Heart left ventricle (tissue), 16 donors: ENCODE measurements at regions not wholly inside any gene's neighbourhood (a gene's known extent, or its start where the extent isn't known, plus 50 kb on each side); places are given as distances from the start of the nearest gene placed in this dataset.

ENCODE experiments used
- ATAC-seq, 4 donors: fragments of 200-7000 bp; cut with Tn5 transposase; one replicate each; pipeline ENCODE4 v1.9.1; 2020 to 2022; ENCODE audit warnings: moderate library complexity in 4 of 4, mild to moderate bottlenecking in 3 of 4, moderate number of reproducible peaks in 1 of 4
- DNase-seq, 5 donors: peaks; one replicate each; pipeline ENCODE4 v3.0.0-alpha.2; 2020
- H3K27ac ChIP-seq, 12 donors: fragments of 200-600 bp; sonication (generic) in 4 of 12; one replicate each; pipeline versions ENCODE4 v1.5.0 to v1.8.0; 2016 to 2022; ENCODE audit warnings: mild to moderate bottlenecking in 2 of 12
- H3K27me3 ChIP-seq, 9 donors: fragments of 200-600 bp; sonication (generic) in 2 of 9; one replicate each; pipeline versions ENCODE4 v1.5.1 to v1.8.0; 2016 to 2022; ENCODE audit warnings: mild to moderate bottlenecking in 3 of 9
- H3K36me3 ChIP-seq, 9 donors: fragments of 200-600 bp; sonication (generic) in 2 of 9; one replicate each; pipeline versions ENCODE4 v1.5.0 to v1.8.0; 2018 to 2022; ENCODE audit warnings: mild to moderate bottlenecking in 2 of 9
- H3K4me1 ChIP-seq, 12 donors: fragments of 200-600 bp; sonication (generic) in 4 of 12; one replicate each; pipeline versions ENCODE4 v1.5.0 to v1.8.0; 2016 to 2022; ENCODE audit warnings: mild to moderate bottlenecking in 3 of 12
- H3K4me3 ChIP-seq, 12 donors: fragments of 200-600 bp; sonication (generic) in 4 of 12; one replicate each; pipeline versions ENCODE4 v1.5.0 to v1.8.0; 2017 to 2022; ENCODE audit warnings: mild to moderate bottlenecking in 9 of 12, moderate library complexity in 4 of 12
- H3K9me3 ChIP-seq, 12 donors: fragments of 200-600 bp; sonication (generic) in 4 of 12; one replicate each; pipeline versions ENCODE4 v1.5.0 to v1.8.0; 2016 to 2022; ENCODE audit warnings: mild to moderate bottlenecking in 1 of 12
- POLR2A ChIP-seq, 2 donors: fragments of 450-650 bp; IDR thresholded peaks; one replicate each; pipeline ENCODE4 v1.6.1; 2017; ENCODE audit warnings: antibody characterized with exemption in 2 of 2, mild to moderate bottlenecking in 2 of 2, moderate library complexity in 2 of 2
- WGBS, 4 donors: extraction: QIAGEN DNeasy Blood & Tissue Kit in 2 of 4; methylation state at CpG; one replicate each; pipeline versions ENCODE4 v1.1.5 to v1.1.7; 2013 to 2018; 5-methylcytosine and 5-hydroxymethylcytosine counted together
- intact Hi-C, 10 donors: fragments of 100-400 bp; cut with DNase I; formaldehyde crosslinking; loops; one replicate each; pipeline versions ENCODE4 v1.11.1 to v1.14.2; 2022
- TF ChIP-seq, protein P1 (sequence below), 12 donors: fragments of 200-600 bp; sonication (generic) in 4 of 12; IDR thresholded peaks; one replicate each; pipeline versions ENCODE4 v1.5.0 to v1.8.0; 2018 to 2022; ENCODE audit warnings: antibody characterized with exemption in 12 of 12, mild to moderate bottlenecking in 5 of 12
- donor health status: ischemic (EF 13 %, LVEDD 7.1; RV severe dilation, severe dysfunction).
- donor health status: healthy with polysubstance abuse.
- donor health status: DM: no; HTN: yes; CAD: no.
- donor health status: DM: no; HTN: no; CAD: no.
- donor health status: ischemic (EF 25% LVEDD 6.9; RV normal size, moderate dysfunction).
- donor health status: ischemic (EF 25% LVEDD 5.7; RV mildly dilated, moderate dysfunction).
- donor health status: healthy.
- donor health status: DM: yes; HTN: yes; CAD: no.
- donor health status: ischemic (EF 35%, LVEDD 5.7; RV mildly dilated, moderate dysfunction).
- donor health status: nonischemic (EF 11% LVEDD 7.7; RV severe dilation, severe dysfunction).
- donor health status: DM: yes; HTN: yes; CAD: no.
- donor health status: PGD.
- donor health status: ischemic (EF 29% LVEDD 5.4; RV normal size, mild dysfunction).
- donor health status: nonischemic (EF 23%, LVEDD 6.1; RV moderate dilation, normal function).

DNA sequence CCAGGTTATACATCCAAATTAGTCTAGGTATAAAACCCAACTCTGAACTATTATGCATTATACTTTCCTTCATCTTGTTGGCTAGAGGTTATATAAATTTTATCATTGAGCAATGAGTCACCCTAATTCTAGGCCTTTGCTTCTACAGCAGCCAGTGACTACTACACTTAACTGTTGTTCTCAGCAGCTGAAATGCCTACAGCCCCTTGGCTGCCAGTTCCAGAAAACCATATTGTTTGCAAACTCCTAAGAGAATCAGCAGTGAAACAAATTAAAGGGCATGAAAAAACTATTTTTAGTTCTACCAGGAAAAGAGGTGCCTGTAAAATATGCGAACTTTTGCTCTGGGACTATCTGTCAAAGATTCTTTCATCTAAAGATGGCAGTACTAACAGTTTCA, 292.8 kb downstream of the FRK start:
- no peaks in the 10 kb centered on the region for H3K4me1 ChIP-seq
- intact Hi-C loops: no loop called here
- TF ChIP-seq POLR2A (IDR thresholded peaks at IDR 0.05): no peak
- TF ChIP-seq, protein P1, sequence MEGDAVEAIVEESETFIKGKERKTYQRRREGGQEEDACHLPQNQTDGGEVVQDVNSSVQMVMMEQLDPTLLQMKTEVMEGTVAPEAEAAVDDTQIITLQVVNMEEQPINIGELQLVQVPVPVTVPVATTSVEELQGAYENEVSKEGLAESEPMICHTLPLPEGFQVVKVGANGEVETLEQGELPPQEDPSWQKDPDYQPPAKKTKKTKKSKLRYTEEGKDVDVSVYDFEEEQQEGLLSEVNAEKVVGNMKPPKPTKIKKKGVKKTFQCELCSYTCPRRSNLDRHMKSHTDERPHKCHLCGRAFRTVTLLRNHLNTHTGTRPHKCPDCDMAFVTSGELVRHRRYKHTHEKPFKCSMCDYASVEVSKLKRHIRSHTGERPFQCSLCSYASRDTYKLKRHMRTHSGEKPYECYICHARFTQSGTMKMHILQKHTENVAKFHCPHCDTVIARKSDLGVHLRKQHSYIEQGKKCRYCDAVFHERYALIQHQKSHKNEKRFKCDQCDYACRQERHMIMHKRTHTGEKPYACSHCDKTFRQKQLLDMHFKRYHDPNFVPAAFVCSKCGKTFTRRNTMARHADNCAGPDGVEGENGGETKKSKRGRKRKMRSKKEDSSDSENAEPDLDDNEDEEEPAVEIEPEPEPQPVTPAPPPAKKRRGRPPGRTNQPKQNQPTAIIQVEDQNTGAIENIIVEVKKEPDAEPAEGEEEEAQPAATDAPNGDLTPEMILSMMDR (IDR thresholded peaks at IDR 0.05): no peak
- H3K4me3 ChIP-seq: no peak overlapping the region
- WGBS, 4 donors: 64 to 80% (median 72%) methylated on average over 1 of the region's 1 CpG
- peaks cover 0 to 3% (median 0%) of the 10 kb centered on the region in 12 donors for H3K9me3 ChIP-seq
- DNase-seq: no peak
- H3K27ac ChIP-seq: no peak overlapping the region
- no peak for ATAC-seq
- H3K27me3 ChIP-seq: no peaks in the 10 kb centered on the region
- no peaks in the 10 kb centered on the region for H3K36me3 ChIP-seq

- no peak overlapping the region for H3K4me3 ChIP-seq
- no peak for TF ChIP-seq POLR2A (IDR thresholded peaks at IDR 0.05)
- TF ChIP-seq, protein P1 (IDR thresholded peaks at IDR 0.05): no peak
- H3K36me3 ChIP-seq: no peaks in the 10 kb centered on the region
- no peak for ATAC-seq
- 81 to 88% (median 84%) methylated on average over 5 of the region's 5 CpGs for WGBS, 4 donors
- H3K27ac ChIP-seq: no peak overlapping the region
- intact Hi-C loops: no loop called here
- peaks cover 0 to 12% (median under 1%) of the 10 kb centered on the region in 12 donors for H3K9me3 ChIP-seq
- DNase-seq: no peak
- H3K27me3 ChIP-seq: no peaks in the 10 kb centered on the region
- no peaks in the 10 kb centered on the region for H3K4me1 ChIP-seq
Measured at GRCh38 chr6:115766745-115767462, 293.8 kb downstream of the FRK start.

DNA sequence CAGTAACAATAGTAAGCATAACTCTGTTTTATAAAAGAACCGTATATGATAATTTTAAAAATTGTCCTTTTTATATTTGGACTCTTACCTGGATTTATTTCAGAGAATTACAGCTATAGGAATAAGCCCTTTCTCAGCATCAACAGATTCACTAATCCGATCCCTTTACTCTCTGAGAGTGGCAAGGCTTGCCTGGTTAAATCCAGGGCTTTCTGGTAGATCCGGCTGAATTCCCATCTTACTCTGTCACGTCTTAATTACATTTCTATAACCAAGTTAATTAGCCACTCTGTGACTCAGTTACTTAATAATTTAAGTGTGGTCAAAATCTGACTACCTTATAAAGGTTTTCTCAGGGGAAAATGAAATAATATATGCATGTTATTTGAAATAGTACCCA, 294.7 kb downstream of the FRK start:
- H3K27me3 ChIP-seq: no peaks in the 10 kb centered on the region
- no peak for TF ChIP-seq POLR2A (IDR thresholded peaks at IDR 0.05)
- TF ChIP-seq, protein P1 (IDR thresholded peaks at IDR 0.05): no peak
- no peak for DNase-seq
- H3K4me1 ChIP-seq: no peaks in the 10 kb centered on the region
- H3K4me3 ChIP-seq: no peak overlapping the region
- no peak overlapping the region for H3K27ac ChIP-seq
- 81 to 87% (median 85%) methylated on average over 4 of the region's 4 CpGs for WGBS, 4 donors
- H3K9me3 ChIP-seq: peaks cover 0 to 19% (median 2%) of the 10 kb centered on the region in 12 donors
- ATAC-seq: no peak
- H3K36me3 ChIP-seq: no peaks in the 10 kb centered on the region
- intact Hi-C loops: no loop called here

DNA sequence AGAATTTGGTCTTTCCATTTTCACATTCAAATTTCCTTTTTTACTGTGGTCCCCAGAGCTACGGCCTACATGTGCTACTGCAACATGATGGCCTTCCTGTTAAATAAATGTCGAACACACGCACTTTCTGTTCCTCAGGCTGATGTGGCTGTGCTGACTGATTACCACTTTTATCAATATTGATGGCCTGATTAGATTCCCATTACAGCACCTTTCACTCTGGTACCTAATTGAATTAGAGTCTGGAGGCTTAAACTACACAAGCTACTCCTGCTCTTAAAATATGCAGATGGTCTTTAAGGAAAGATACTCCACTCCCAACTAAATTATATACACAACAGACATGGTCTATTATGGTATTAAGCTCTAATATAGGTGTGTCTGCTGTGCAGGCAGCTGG, 301.6 kb downstream of the FRK start:
- Histone ChIP-seq H3K4me3 (no peak overlapping the region), H3K27ac (no peak overlapping the region), H3K4me1 (no peaks in the 10 kb centered on the region), H3K36me3 (no peaks in the 10 kb centered on the region), H3K27me3 (no peaks in the 10 kb centered on the region), H3K9me3 (peaks cover 0 to 19% (median 3%) of the 10 kb centered on the region in 12 donors)
- WGBS, 4 donors: 81 to 93% (median 87%) methylated on average over 3 of the region's 3 CpGs
- DNase-seq (no peak), ATAC-seq (no peak)
- intact Hi-C loops: no loop called here
- TF ChIP-seq, protein P1 (IDR thresholded peaks at IDR 0.05): no peak
